CD14-positive monocyte (primary cell): ENCODE measurements at regions not wholly inside any gene's neighbourhood (a gene's known extent, or its start where the extent isn't known, plus 50 kb on each side); places are given as distances from the start of the nearest gene placed in this dataset.
"Not testable (repeated sequence)": the region's sequence is repeated elsewhere in the genome, so short reads cannot be mapped to it uniquely, and the experiment has no call there.

ENCODE experiments used
- DNase-seq, 3 donors: peaks; one replicate each; pipeline ENCODE4 v3.0.0-alpha.2; 2011 to 2022
- H2AFZ ChIP-seq: 2 replicates; pipeline ENCODE4 v1.6.0; 2012; ENCODE audit warnings: mild to moderate bottlenecking, low read depth, low read length, inconsistent platforms; ENCODE audit not compliant: insufficient read depth, poor library complexity, severe bottlenecking
- H3K27ac ChIP-seq, 2 donors: 1 replicate in 1 of 2; 2 replicates in 1 of 2; pipeline ENCODE4 v1.5.1; 2012 to 2013; ENCODE audit warnings: low read length in 2 of 2, control low read depth in 1 of 2, inconsistent platforms in 1 of 2, low read depth in 1 of 2, mild to moderate bottlenecking in 1 of 2
- H3K27me3 ChIP-seq, 2 donors: one replicate each; pipeline versions ENCODE4 v1.6.0 to v1.6.1; 2011 to 2013; ENCODE audit warnings: low read length in 2 of 2; ENCODE audit not compliant: control insufficient read depth in 2 of 2, insufficient read depth in 2 of 2
- H3K36me3 ChIP-seq, 2 donors: replicated peaks in 1 of 2; 1 replicate in 1 of 2; 2 replicates in 1 of 2; pipeline versions ENCODE4 v1.5.1 to v1.6.1; 2012 to 2013; ENCODE audit warnings: low read length in 2 of 2, control low read depth in 1 of 2, inconsistent platforms in 1 of 2, mild to moderate bottlenecking in 1 of 2; ENCODE audit not compliant: insufficient read depth in 2 of 2, control insufficient read depth in 1 of 2
- H3K4me1 ChIP-seq, 2 donors: 1 replicate in 1 of 2; 2 replicates in 1 of 2; pipeline versions ENCODE4 v1.5.1 to v1.6.1; 2012 to 2013; ENCODE audit warnings: low read length in 2 of 2, control low read depth in 1 of 2, inconsistent platforms in 1 of 2, mild to moderate bottlenecking in 1 of 2, moderate library complexity in 1 of 2; ENCODE audit not compliant: insufficient read depth in 2 of 2, control insufficient read depth in 1 of 2
- H3K4me2 ChIP-seq: replicated peaks from 2 replicates; pipeline ENCODE3; 2012; ENCODE audit warnings: low read length, moderate library complexity, mild to moderate bottlenecking; ENCODE audit not compliant: poor library complexity, severe bottlenecking; ENCODE audit errors: extremely low read depth
- H3K4me3 ChIP-seq, 3 experiments: fragments of 200-600 bp in 1 of 3; sonication (generic) in 1 of 3; replicated peaks in 1 of 3; 1 replicate in 2 of 3; 2 replicates in 1 of 3; pipeline ENCODE4 v1.5.1; 2011 to 2013; ENCODE audit warnings: low read length in 3 of 3, mild to moderate bottlenecking in 3 of 3, control low read depth in 2 of 3, low read depth in 2 of 3, inconsistent platforms in 1 of 3, moderate library complexity in 1 of 3
- H3K79me2 ChIP-seq: 2 replicates; pipeline ENCODE4 v1.6.0; 2012; ENCODE audit warnings: mild to moderate bottlenecking, control low read depth, inconsistent platforms, low read length, moderate library complexity; ENCODE audit not compliant: insufficient read depth
- H3K9ac ChIP-seq: 2 replicates; pipeline ENCODE4 v1.6.0; 2017; ENCODE audit warnings: low read length, mild to moderate bottlenecking; ENCODE audit not compliant: insufficient read depth, poor library complexity, severe bottlenecking
- H3K9me3 ChIP-seq, 2 donors: replicated peaks in 1 of 2; 1 replicate in 1 of 2; 2 replicates in 1 of 2; pipeline versions ENCODE4 v1.5.1 to v1.6.1; 2012 to 2013; ENCODE audit warnings: low read length in 2 of 2, control low read depth in 1 of 2; ENCODE audit not compliant: control insufficient read depth in 1 of 2, insufficient read depth in 1 of 2
- H4K20me1 ChIP-seq: 2 replicates; pipeline ENCODE4 v1.6.0; 2012; ENCODE audit warnings: mild to moderate bottlenecking, low read length, control low read depth, moderate library complexity; ENCODE audit not compliant: insufficient read depth
- H3K27ac Mint-ChIP-seq, 7 donors: one replicate each; pipeline ENCODE4 v1.8.0; 2020; ENCODE audit warnings: mild to moderate bottlenecking in 7 of 7, mixed read lengths in 7 of 7, moderate library complexity in 6 of 7, inconsistent platforms in 2 of 7
- H3K27me3 Mint-ChIP-seq, 3 donors: one replicate each; pipeline ENCODE4 v1.8.0; 2021 to 2022; ENCODE audit warnings: low read depth in 3 of 3, mild to moderate bottlenecking in 3 of 3, mixed read lengths in 3 of 3, moderate library complexity in 3 of 3, inconsistent platforms in 1 of 3
- H3K36me3 Mint-ChIP-seq, 2 donors: one replicate each; pipeline ENCODE4 v1.8.0; 2020; ENCODE audit warnings: mixed read lengths in 2 of 2, inconsistent platforms in 1 of 2, mild to moderate bottlenecking in 1 of 2
- H3K4me1 Mint-ChIP-seq: one replicate; pipeline ENCODE4 v1.8.0; 2020; ENCODE audit warnings: mild to moderate bottlenecking, mixed read lengths
- H3K4me3 Mint-ChIP-seq, 2 donors: one replicate each; pipeline ENCODE4 v1.8.0; 2020; ENCODE audit warnings: mild to moderate bottlenecking in 2 of 2, mixed read lengths in 2 of 2, moderate library complexity in 1 of 2
- H3K9me3 Mint-ChIP-seq, 7 donors: one replicate each; pipeline ENCODE4 v1.8.0; 2020 to 2022; ENCODE audit warnings: mixed read lengths in 7 of 7, mild to moderate bottlenecking in 6 of 7, moderate library complexity in 6 of 7, inconsistent platforms in 2 of 7
- WGBS: methylation state at CpG from one replicate; pipeline ENCODE4 v1.1.5; 2013; ENCODE audit warnings: missing lambda C conversion rate; ENCODE audit not compliant: insufficient coverage; 5-methylcytosine and 5-hydroxymethylcytosine counted together
- intact Hi-C, 2 donors: fragments of 100-400 bp; cut with micrococcal nuclease; formaldehyde crosslinking; loops; one replicate each; pipeline versions ENCODE4 v1.15.0 to v1.15.1; 2023
- TF ChIP-seq, protein P1 (sequence below): fragments of 200-600 bp; IDR thresholded peaks from one replicate; pipeline ENCODE4 v1.8.0; 2022; ENCODE audit warnings: antibody characterized with exemption, mild to moderate bottlenecking

- no peaks in the 10 kb centered on the region for H3K4me1 Mint-ChIP-seq
- peaks cover 0 to 4% (median 3%) of the 10 kb centered on the region in 7 donors for H3K9me3 Mint-ChIP-seq
- Histone ChIP-seq H4K20me1 (no peaks in the 10 kb centered on the region), H3K27ac (no peak overlapping the region), H3K27me3 (no peaks in the 10 kb centered on the region), H3K79me2 (no peaks in the 10 kb centered on the region), H3K9me3 (no peaks in the 10 kb centered on the region), H3K4me3 (no peak overlapping the region), H3K4me2 (no peak overlapping the region), H3K4me1 (no peaks in the 10 kb centered on the region), H3K36me3 (no peaks in the 10 kb centered on the region), H2AFZ (no peak overlapping the region), H3K9ac (no peak overlapping the region)
- H3K4me3 Mint-ChIP-seq, result no peak overlapping the region
- H3K36me3 Mint-ChIP-seq, result no peaks in the 10 kb centered on the region
- H3K27ac Mint-ChIP-seq, result no peak overlapping the region
- peaks cover 0 to 5% (median 2%) of the 10 kb centered on the region in 3 donors for H3K27me3 Mint-ChIP-seq
- TF ChIP-seq, protein P1, sequence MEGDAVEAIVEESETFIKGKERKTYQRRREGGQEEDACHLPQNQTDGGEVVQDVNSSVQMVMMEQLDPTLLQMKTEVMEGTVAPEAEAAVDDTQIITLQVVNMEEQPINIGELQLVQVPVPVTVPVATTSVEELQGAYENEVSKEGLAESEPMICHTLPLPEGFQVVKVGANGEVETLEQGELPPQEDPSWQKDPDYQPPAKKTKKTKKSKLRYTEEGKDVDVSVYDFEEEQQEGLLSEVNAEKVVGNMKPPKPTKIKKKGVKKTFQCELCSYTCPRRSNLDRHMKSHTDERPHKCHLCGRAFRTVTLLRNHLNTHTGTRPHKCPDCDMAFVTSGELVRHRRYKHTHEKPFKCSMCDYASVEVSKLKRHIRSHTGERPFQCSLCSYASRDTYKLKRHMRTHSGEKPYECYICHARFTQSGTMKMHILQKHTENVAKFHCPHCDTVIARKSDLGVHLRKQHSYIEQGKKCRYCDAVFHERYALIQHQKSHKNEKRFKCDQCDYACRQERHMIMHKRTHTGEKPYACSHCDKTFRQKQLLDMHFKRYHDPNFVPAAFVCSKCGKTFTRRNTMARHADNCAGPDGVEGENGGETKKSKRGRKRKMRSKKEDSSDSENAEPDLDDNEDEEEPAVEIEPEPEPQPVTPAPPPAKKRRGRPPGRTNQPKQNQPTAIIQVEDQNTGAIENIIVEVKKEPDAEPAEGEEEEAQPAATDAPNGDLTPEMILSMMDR, result no peak
- DNase-seq, result no peak
- WGBS, result no CpG with 5 or more reads among the region's 3 CpGs
- intact Hi-C loops, result no loop called here
Observed at GRCh38 chr5:58311526-58311925, 148.4 kb downstream of the PLK2 start.

- H3K79me2 ChIP-seq, H3K27me3 ChIP-seq, H3K4me2 ChIP-seq, H3K4me3 ChIP-seq, H3K27ac ChIP-seq, H3K9ac ChIP-seq, H2AFZ ChIP-seq, H3K9me3 ChIP-seq, DNase-seq, H3K27me3 Mint-ChIP-seq, H3K36me3 ChIP-seq, H3K27ac Mint-ChIP-seq, H4K20me1 ChIP-seq, H3K4me1 ChIP-seq, H3K4me1 Mint-ChIP-seq, H3K9me3 Mint-ChIP-seq, intact Hi-C loops, H3K36me3 Mint-ChIP-seq, H3K4me3 Mint-ChIP-seq: not testable (repeated sequence)
- no CpG with 5 or more reads among the region's 2 CpGs for WGBS
Observed at GRCh38 chr5:58308384-58308783, 151.5 kb downstream of the PLK2 start.
